ENCODE measurements at regions not wholly inside any gene's neighbourhood (a gene's known extent, or its start where the extent isn't known, plus 50 kb on each side); places are given as distances from the start of the nearest gene placed in this dataset.

GRCh38 chrX:73964579-73964978, 112.1 kb upstream of the XIST start:
- TF ChIP-seq, protein P1, sequence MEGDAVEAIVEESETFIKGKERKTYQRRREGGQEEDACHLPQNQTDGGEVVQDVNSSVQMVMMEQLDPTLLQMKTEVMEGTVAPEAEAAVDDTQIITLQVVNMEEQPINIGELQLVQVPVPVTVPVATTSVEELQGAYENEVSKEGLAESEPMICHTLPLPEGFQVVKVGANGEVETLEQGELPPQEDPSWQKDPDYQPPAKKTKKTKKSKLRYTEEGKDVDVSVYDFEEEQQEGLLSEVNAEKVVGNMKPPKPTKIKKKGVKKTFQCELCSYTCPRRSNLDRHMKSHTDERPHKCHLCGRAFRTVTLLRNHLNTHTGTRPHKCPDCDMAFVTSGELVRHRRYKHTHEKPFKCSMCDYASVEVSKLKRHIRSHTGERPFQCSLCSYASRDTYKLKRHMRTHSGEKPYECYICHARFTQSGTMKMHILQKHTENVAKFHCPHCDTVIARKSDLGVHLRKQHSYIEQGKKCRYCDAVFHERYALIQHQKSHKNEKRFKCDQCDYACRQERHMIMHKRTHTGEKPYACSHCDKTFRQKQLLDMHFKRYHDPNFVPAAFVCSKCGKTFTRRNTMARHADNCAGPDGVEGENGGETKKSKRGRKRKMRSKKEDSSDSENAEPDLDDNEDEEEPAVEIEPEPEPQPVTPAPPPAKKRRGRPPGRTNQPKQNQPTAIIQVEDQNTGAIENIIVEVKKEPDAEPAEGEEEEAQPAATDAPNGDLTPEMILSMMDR (IDR thresholded peaks at IDR 0.05; ENCODE audit: insufficient read depth, low read depth, low read length) = no peak
- no peak for TF ChIP-seq EZH2 (IDR thresholded peaks at IDR 0.05; ENCODE audit: insufficient read depth, low read length)
